GM23338 (cell line): ENCODE measurements at regions not wholly inside any gene's neighbourhood (a gene's known extent, or its start where the extent isn't known, plus 50 kb on each side); places are given as distances from the start of the nearest gene placed in this dataset.

Experiments used
- ATAC-seq: fragments of 200-7000 bp; cut with Tn5 transposase; 3 replicates; pipeline ENCODE4 v1.9.1; 2020
- DNase-seq: peaks from one replicate; pipeline ENCODE4 v3.0.0-alpha.2; 2015; ENCODE audit warnings: low spot score
- H2AFZ ChIP-seq: fragments of 200-600 bp; sonication (generic); 2 replicates; pipeline ENCODE4 v1.8.0; 2016; ENCODE audit warnings: antibody characterized with exemption, mild to moderate bottlenecking, moderate library complexity
- H3F3A ChIP-seq: fragments of 200-600 bp; sonication (generic); replicated peaks from 2 replicates; pipeline ENCODE4 v1.8.0; 2017; ENCODE audit warnings: antibody characterized with exemption, mixed run types, low read depth
- H3K27ac ChIP-seq: fragments of 200-600 bp; sonication (generic); 2 replicates; pipeline ENCODE4 v1.6.1; 2016; ENCODE audit warnings: low read depth
- H3K27me3 ChIP-seq: fragments of 200-600 bp; sonication (generic); 2 replicates; pipeline ENCODE4 v1.8.0; 2016; ENCODE audit warnings: mild to moderate bottlenecking, mixed run types, moderate library complexity; ENCODE audit not compliant: insufficient read depth
- H3K36me3 ChIP-seq: fragments of 200-600 bp; sonication (generic); 2 replicates; pipeline ENCODE4 v1.8.0; 2016; ENCODE audit warnings: mild to moderate bottlenecking; ENCODE audit not compliant: insufficient read depth
- H3K4me1 ChIP-seq: fragments of 200-600 bp; sonication (generic); 2 replicates; pipeline ENCODE4 v1.8.0; 2016; ENCODE audit warnings: mild to moderate bottlenecking, moderate library complexity; ENCODE audit not compliant: insufficient read depth
- H3K4me2 ChIP-seq: fragments of 200-600 bp; sonication (generic); 2 replicates; pipeline ENCODE4 v1.7.1; 2017; ENCODE audit warnings: mixed run types
- H3K4me3 ChIP-seq: fragments of 200-600 bp; sonication (generic); 2 replicates; pipeline ENCODE4 v1.6.1; 2016; ENCODE audit warnings: mixed run types
- H3K79me2 ChIP-seq: fragments of 200-600 bp; sonication (generic); replicated peaks from 2 replicates; pipeline ENCODE4 v1.8.0; 2017; ENCODE audit warnings: mild to moderate bottlenecking; ENCODE audit not compliant: insufficient read depth
- H3K9me2 ChIP-seq: fragments of 200-600 bp; sonication (generic); 2 replicates; pipeline ENCODE4 v1.8.0; 2017; ENCODE audit not compliant: insufficient read depth
- H4K20me1 ChIP-seq: fragments of 200-600 bp; sonication (generic); replicated peaks from 2 replicates; pipeline ENCODE4 v1.8.0; 2017; ENCODE audit warnings: mild to moderate bottlenecking; ENCODE audit not compliant: insufficient read depth
- H3K27ac Mint-ChIP-seq: 2 replicates; pipeline ENCODE4 v1.8.0; 2020; ENCODE audit warnings: inconsistent platforms, mild to moderate bottlenecking, moderate library complexity, mixed read lengths
- H3K27me3 Mint-ChIP-seq: 3 replicates; pipeline ENCODE4 v1.8.0; 2022; ENCODE audit warnings: low read depth, mild to moderate bottlenecking, moderate library complexity, mixed read lengths, inconsistent platforms; ENCODE audit not compliant: insufficient read depth, poor library complexity
- H3K36me3 Mint-ChIP-seq: 3 replicates; pipeline ENCODE4 v1.8.0; 2021; ENCODE audit warnings: low read depth, mild to moderate bottlenecking, inconsistent platforms, moderate library complexity, mixed read lengths
- H3K4me1 Mint-ChIP-seq: 3 replicates; pipeline ENCODE4 v1.8.0; 2020; ENCODE audit warnings: mild to moderate bottlenecking, inconsistent platforms, mixed read lengths
- H3K4me3 Mint-ChIP-seq: 3 replicates; pipeline ENCODE4 v1.8.0; 2021; ENCODE audit warnings: moderate library complexity, mild to moderate bottlenecking, inconsistent platforms, mixed read lengths
- H3K9me3 Mint-ChIP-seq: 3 replicates; pipeline ENCODE4 v1.8.0; 2020; ENCODE audit warnings: moderate library complexity, mild to moderate bottlenecking, inconsistent platforms, mixed read lengths
- CREB1 ChIP-seq: fragments of 250-450 bp; sonication (Bioruptor Pico); IDR thresholded peaks from 2 replicates; pipeline ENCODE4 v1.5.0; 2020; ENCODE audit warnings: low read depth, mild to moderate bottlenecking, moderate library complexity
- EZH2 ChIP-seq: fragments of 200-600 bp; sonication (generic); IDR thresholded peaks from one replicate; pipeline ENCODE4 v1.8.0; 2017; ENCODE audit warnings: antibody characterized with exemption, mild to moderate bottlenecking, low read depth; ENCODE audit not compliant: unreplicated experiment
- JUNB ChIP-seq: IDR thresholded peaks from one replicate; pipeline ENCODE4 v1.6.1; 2016; ENCODE audit warnings: antibody characterized with exemption; ENCODE audit not compliant: unreplicated experiment
- NANOG ChIP-seq: IDR thresholded peaks from 2 replicates; pipeline ENCODE4 v1.6.1; 2016; ENCODE audit warnings: antibody characterized with exemption, borderline replicate concordance
- POLR2AphosphoS5 ChIP-seq: IDR thresholded peaks from 2 replicates; pipeline ENCODE4 v1.6.1; 2016; ENCODE audit warnings: antibody characterized with exemption, low read depth
- STAT1 ChIP-seq: IDR thresholded peaks from one replicate; pipeline ENCODE4 v1.6.1; 2016; ENCODE audit warnings: antibody characterized with exemption; ENCODE audit not compliant: unreplicated experiment
- ZNF331 ChIP-seq: fragments of 250-450 bp; sonication (Bioruptor Pico); IDR thresholded peaks from 2 replicates; pipeline ENCODE4 v1.5.0; 2020; ENCODE audit warnings: low read depth, mild to moderate bottlenecking, moderate library complexity
- TF ChIP-seq, protein P1 (sequence below): IDR thresholded peaks from 2 replicates; pipeline ENCODE4 v1.6.1; 2016; ENCODE audit warnings: antibody characterized with exemption
- TF ChIP-seq, protein P2 (sequence below), 2 experiments: fragments of 200-600 bp in 1 of 2; sonication (generic) in 1 of 2; conservative IDR thresholded peaks; 2 replicates each; pipeline versions ENCODE4 v1.5.1 to v1.6.1; 2016 to 2017; ENCODE audit warnings: antibody characterized with exemption in 2 of 2, low read depth in 2 of 2, mild to moderate bottlenecking in 2 of 2, moderate library complexity in 1 of 2
- TF ChIP-seq, protein P3 (sequence below): IDR thresholded peaks from one replicate; pipeline ENCODE4 v1.6.1; 2018; ENCODE audit warnings: antibody characterized with exemption; ENCODE audit not compliant: unreplicated experiment
- TF ChIP-seq, protein P4 (sequence below): fragments of 250-450 bp; sonication (Bioruptor Pico); IDR thresholded peaks from 2 replicates; pipeline ENCODE4 v1.5.0; 2020; ENCODE audit warnings: mild to moderate bottlenecking, moderate library complexity

DNA sequence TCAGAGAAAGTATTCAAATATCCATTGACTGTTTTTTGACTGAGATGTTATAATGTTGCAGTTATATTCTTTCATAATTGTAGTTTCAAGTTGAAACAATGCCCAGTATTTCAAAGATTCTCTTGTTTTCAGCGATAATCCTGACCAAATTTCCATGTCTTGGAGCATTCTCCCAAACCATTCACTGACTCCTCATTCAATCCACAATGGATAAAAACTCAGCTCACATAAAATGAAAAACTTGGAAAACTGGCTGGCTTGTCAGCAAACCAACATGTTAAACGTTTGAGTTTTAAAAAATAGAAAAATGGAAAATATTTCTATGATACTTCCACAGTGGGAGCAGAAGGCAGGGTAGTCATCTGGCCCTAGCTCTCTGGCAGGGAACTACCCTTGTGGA is 184.4 kb downstream of the C7orf25 start:
- H3K79me2 ChIP-seq, result no peaks in the 10 kb centered on the region
- no peaks in the 10 kb centered on the region for H4K20me1 ChIP-seq
- Mint-ChIP-seq H3K36me3 (no peaks in the 10 kb centered on the region), H3K9me3 (no peaks in the 10 kb centered on the region), H3K4me3 (no peak overlapping the region), H3K27me3 (no peaks in the 10 kb centered on the region), H3K4me1 (no peaks in the 10 kb centered on the region), H3K27ac (no peak overlapping the region)
- H3K27ac ChIP-seq, result no peak overlapping the region
- TF ChIP-seq, protein P1, sequence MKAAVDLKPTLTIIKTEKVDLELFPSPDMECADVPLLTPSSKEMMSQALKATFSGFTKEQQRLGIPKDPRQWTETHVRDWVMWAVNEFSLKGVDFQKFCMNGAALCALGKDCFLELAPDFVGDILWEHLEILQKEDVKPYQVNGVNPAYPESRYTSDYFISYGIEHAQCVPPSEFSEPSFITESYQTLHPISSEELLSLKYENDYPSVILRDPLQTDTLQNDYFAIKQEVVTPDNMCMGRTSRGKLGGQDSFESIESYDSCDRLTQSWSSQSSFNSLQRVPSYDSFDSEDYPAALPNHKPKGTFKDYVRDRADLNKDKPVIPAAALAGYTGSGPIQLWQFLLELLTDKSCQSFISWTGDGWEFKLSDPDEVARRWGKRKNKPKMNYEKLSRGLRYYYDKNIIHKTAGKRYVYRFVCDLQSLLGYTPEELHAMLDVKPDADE, result no peak
- no peak for TF ChIP-seq STAT1
- TF ChIP-seq EZH2, result no peak
- no peak for TF ChIP-seq CREB1 (CRISPR knock-in tag)
- TF ChIP-seq ZNF331 (CRISPR knock-in tag), result no peak
- no peak for TF ChIP-seq POLR2AphosphoS5
- TF ChIP-seq, protein P2, sequence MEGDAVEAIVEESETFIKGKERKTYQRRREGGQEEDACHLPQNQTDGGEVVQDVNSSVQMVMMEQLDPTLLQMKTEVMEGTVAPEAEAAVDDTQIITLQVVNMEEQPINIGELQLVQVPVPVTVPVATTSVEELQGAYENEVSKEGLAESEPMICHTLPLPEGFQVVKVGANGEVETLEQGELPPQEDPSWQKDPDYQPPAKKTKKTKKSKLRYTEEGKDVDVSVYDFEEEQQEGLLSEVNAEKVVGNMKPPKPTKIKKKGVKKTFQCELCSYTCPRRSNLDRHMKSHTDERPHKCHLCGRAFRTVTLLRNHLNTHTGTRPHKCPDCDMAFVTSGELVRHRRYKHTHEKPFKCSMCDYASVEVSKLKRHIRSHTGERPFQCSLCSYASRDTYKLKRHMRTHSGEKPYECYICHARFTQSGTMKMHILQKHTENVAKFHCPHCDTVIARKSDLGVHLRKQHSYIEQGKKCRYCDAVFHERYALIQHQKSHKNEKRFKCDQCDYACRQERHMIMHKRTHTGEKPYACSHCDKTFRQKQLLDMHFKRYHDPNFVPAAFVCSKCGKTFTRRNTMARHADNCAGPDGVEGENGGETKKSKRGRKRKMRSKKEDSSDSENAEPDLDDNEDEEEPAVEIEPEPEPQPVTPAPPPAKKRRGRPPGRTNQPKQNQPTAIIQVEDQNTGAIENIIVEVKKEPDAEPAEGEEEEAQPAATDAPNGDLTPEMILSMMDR (conservative IDR thresholded peaks at IDR 0.05; ENCODE audit: low read depth in 2 of 2), result no peak
- no peak for TF ChIP-seq NANOG
- TF ChIP-seq, protein P3, sequence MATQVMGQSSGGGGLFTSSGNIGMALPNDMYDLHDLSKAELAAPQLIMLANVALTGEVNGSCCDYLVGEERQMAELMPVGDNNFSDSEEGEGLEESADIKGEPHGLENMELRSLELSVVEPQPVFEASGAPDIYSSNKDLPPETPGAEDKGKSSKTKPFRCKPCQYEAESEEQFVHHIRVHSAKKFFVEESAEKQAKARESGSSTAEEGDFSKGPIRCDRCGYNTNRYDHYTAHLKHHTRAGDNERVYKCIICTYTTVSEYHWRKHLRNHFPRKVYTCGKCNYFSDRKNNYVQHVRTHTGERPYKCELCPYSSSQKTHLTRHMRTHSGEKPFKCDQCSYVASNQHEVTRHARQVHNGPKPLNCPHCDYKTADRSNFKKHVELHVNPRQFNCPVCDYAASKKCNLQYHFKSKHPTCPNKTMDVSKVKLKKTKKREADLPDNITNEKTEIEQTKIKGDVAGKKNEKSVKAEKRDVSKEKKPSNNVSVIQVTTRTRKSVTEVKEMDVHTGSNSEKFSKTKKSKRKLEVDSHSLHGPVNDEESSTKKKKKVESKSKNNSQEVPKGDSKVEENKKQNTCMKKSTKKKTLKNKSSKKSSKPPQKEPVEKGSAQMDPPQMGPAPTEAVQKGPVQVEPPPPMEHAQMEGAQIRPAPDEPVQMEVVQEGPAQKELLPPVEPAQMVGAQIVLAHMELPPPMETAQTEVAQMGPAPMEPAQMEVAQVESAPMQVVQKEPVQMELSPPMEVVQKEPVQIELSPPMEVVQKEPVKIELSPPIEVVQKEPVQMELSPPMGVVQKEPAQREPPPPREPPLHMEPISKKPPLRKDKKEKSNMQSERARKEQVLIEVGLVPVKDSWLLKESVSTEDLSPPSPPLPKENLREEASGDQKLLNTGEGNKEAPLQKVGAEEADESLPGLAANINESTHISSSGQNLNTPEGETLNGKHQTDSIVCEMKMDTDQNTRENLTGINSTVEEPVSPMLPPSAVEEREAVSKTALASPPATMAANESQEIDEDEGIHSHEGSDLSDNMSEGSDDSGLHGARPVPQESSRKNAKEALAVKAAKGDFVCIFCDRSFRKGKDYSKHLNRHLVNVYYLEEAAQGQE, result no peak
- no peak for TF ChIP-seq JUNB
- TF ChIP-seq, protein P4, sequence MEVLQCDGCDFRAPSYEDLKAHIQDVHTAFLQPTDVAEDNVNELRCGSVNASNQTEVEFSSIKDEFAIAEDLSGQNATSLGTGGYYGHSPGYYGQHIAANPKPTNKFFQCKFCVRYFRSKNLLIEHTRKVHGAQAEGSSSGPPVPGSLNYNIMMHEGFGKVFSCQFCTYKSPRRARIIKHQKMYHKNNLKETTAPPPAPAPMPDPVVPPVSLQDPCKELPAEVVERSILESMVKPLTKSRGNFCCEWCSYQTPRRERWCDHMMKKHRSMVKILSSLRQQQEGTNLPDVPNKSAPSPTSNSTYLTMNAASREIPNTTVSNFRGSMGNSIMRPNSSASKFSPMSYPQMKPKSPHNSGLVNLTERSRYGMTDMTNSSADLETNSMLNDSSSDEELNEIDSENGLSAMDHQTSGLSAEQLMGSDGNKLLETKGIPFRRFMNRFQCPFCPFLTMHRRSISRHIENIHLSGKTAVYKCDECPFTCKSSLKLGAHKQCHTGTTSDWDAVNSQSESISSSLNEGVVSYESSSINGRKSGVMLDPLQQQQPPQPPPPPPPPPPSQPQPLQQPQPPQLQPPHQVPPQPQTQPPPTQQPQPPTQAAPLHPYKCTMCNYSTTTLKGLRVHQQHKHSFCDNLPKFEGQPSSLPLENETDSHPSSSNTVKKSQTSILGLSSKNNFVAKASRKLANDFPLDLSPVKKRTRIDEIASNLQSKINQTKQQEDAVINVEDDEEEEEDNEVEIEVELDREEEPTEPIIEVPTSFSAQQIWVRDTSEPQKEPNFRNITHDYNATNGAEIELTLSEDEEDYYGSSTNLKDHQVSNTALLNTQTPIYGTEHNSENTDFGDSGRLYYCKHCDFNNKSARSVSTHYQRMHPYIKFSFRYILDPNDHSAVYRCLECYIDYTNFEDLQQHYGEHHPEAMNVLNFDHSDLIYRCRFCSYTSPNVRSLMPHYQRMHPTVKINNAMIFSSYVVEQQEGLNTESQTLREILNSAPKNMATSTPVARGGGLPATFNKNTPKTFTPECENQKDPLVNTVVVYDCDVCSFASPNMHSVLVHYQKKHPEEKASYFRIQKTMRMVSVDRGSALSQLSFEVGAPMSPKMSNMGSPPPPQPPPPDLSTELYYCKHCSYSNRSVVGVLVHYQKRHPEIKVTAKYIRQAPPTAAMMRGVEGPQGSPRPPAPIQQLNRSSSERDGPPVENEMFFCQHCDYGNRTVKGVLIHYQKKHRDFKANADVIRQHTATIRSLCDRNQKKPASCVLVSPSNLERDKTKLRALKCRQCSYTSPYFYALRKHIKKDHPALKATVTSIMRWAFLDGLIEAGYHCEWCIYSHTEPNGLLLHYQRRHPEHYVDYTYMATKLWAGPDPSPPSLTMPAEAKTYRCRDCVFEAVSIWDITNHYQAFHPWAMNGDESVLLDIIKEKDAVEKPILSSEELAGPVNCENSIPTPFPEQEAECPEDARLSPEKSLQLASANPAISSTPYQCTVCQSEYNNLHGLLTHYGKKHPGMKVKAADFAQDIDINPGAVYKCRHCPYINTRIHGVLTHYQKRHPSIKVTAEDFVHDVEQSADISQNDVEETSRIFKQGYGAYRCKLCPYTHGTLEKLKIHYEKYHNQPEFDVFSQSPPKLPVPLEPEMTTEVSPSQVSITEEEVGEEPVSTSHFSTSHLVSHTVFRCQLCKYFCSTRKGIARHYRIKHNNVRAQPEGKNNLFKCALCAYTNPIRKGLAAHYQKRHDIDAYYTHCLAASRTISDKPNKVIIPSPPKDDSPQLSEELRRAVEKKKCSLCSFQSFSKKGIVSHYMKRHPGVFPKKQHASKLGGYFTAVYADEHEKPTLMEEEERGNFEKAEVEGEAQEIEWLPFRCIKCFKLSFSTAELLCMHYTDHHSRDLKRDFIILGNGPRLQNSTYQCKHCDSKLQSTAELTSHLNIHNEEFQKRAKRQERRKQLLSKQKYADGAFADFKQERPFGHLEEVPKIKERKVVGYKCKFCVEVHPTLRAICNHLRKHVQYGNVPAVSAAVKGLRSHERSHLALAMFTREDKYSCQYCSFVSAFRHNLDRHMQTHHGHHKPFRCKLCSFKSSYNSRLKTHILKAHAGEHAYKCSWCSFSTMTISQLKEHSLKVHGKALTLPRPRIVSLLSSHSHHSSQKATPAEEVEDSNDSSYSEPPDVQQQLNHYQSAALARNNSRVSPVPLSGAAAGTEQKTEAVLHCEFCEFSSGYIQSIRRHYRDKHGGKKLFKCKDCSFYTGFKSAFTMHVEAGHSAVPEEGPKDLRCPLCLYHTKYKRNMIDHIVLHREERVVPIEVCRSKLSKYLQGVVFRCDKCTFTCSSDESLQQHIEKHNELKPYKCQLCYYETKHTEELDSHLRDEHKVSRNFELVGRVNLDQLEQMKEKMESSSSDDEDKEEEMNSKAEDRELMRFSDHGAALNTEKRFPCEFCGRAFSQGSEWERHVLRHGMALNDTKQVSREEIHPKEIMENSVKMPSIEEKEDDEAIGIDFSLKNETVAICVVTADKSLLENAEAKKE (CRISPR knock-in tag), result no peak
- no peaks in the 10 kb centered on the region for H3K4me1 ChIP-seq
- H3K36me3 ChIP-seq, result no peaks in the 10 kb centered on the region
- no peak overlapping the region for H2AFZ ChIP-seq
- DNase-seq (no peak), ATAC-seq (no peak)
- no peaks in the 10 kb centered on the region for H3F3A ChIP-seq
- H3K9me2 ChIP-seq, result peaks cover 5% of the 10 kb centered on the region; the same call in 1 of the 2 replicates
- no peak overlapping the region for H3K4me2 ChIP-seq
- no peaks in the 10 kb centered on the region for H3K27me3 ChIP-seq
- no peak overlapping the region for H3K4me3 ChIP-seq
